T-helper 1 cell treated with Interleukin-12 subunit alpha and Interleukin-12 subunit beta and Interleukin-4 antibody, amounts not matched to agents 30 μg/mL and 1 μg/mL, for 36 hours (primary cell): ENCODE measurements at regions not wholly inside any gene's neighbourhood (a gene's known extent, or its start where the extent isn't known, plus 50 kb on each side); places are given as distances from the start of the nearest gene placed in this dataset.

Experiments
- H3K27ac Mint-ChIP-seq: one replicate; pipeline ENCODE4 v1.8.0; 2021; ENCODE audit warnings: mild to moderate bottlenecking, mixed read lengths
- H3K27me3 Mint-ChIP-seq: one replicate; pipeline ENCODE4 v1.8.0; 2021; ENCODE audit warnings: low read depth, mixed read lengths
- H3K36me3 Mint-ChIP-seq: one replicate; pipeline ENCODE4 v1.8.0; 2021; ENCODE audit warnings: low read depth, mixed read lengths
- H3K4me1 Mint-ChIP-seq: one replicate; pipeline ENCODE4 v1.8.0; 2021; ENCODE audit warnings: low read depth, mixed read lengths
- H3K4me3 Mint-ChIP-seq: one replicate; pipeline ENCODE4 v1.8.0; 2021; ENCODE audit warnings: mild to moderate bottlenecking, moderate library complexity, mixed read lengths
- H3K9me3 Mint-ChIP-seq: one replicate; pipeline ENCODE4 v1.8.0; 2021; ENCODE audit warnings: mixed read lengths

DNA sequence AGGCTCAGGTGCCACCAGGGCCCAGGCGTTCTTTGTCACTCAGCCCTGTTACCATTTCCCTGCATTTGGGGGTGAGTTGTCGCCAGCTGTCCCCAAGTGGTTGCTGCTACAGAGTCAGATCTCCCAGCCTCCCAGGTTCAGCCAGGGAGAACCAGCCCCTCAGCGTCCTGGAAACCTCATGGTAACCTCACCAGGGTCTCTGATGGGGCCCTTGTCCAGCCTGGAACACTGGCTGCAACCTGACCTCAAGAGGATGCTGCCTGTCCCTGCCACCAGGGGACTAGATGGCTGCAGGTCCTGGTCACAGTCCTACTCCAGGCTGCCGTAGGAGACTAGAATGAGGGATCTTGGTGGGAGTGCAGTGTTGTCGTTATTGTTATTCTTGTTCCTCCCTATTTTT lies 228.3 kb upstream of the PDE10A start:
- Mint-ChIP-seq H3K27me3 (no peaks in the 10 kb centered on the region), H3K4me3 (no peak overlapping the region), H3K36me3 (no peaks in the 10 kb centered on the region), H3K9me3 (no peaks in the 10 kb centered on the region), H3K4me1 (no peaks in the 10 kb centered on the region), H3K27ac (no peak overlapping the region)

DNA sequence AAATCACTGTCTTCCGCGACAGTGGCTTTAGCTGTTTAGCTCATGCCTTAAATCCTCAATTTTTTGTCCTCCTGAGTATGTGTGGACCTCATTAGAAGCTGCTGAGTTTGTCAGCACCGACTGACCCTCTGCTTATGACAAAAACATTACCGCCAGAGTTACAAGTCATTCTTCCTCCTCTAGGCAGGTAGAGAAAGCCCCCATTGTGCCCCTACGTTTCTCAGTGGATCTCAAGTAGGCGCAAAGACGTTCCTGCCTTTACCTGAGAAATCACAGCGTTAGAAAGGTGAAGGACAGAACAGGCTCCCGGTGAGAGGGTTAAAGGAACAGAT lies 227.3 kb upstream of the PDE10A start:
- H3K4me1 Mint-ChIP-seq: no peaks in the 10 kb centered on the region
- no peaks in the 10 kb centered on the region for H3K36me3 Mint-ChIP-seq
- no peak overlapping the region for H3K4me3 Mint-ChIP-seq
- H3K27me3 Mint-ChIP-seq: no peaks in the 10 kb centered on the region
- no peaks in the 10 kb centered on the region for H3K9me3 Mint-ChIP-seq
- H3K27ac Mint-ChIP-seq: no peak overlapping the region

DNA sequence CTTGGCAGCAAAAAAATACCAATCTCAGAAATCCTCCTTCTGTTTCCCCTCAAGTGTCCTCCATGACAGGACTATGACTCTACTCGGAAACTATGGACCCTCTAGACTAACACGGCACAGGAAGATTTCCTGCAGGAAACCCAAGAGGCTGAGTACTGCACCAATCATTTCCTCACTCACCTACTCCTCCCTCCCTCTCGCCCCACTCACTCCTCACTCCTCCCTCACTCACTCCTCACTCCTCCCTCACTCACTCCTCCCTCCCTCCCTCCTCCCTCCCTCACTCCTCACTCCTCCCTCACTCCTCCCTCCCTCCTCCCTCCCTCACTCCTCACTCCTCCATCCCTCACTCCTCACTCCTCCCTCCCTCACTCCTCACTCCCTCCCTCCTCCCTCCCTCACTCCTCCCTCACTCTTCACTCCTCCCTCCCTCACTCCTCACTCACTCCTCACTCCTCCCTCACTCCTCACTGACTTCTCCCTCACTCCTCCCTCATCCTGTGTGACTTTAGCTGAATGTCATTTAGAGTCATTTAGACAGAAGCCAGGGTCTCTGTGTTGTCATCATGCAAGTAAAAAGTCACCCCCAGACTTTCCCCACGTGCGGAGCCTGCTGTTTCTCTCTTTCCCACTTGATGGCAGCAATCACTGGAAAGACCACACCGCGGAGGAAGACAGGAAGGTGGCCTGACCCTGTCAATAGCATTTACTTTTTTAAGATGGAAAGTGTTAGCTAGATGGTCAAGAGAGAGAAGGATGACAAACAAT lies 226.8 kb upstream of the PDE10A start:
- Mint-ChIP-seq H3K4me3 (no peak overlapping the region), H3K9me3 (no peaks in the 10 kb centered on the region), H3K27me3 (no peaks in the 10 kb centered on the region), H3K27ac (no peak overlapping the region), H3K36me3 (no peaks in the 10 kb centered on the region), H3K4me1 (no peaks in the 10 kb centered on the region)

DNA sequence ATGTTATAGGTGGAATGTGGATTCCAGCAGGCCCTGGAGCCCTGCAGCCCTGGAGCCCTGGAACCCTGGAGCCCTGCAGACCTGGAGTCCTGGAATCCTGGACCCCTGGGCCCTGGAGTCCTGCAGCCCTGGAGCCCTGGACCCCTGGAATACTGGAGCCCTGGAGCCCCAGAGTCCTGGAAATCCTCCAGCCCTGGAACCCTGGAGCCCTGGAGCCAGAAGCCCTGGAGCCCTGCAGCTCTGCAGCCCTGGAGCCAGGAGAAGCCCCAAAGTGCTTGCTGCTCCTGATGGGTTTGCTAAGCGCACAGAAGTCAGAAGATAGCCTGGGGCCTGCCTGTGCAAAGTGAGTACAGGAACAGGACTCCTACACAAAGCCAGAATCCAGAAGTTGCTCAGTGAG lies 223.1 kb upstream of the PDE10A start:
- Mint-ChIP-seq H3K27me3 (no peaks in the 10 kb centered on the region), H3K27ac (no peak overlapping the region), H3K4me1 (peaks cover 2% of the 10 kb centered on the region), H3K36me3 (no peaks in the 10 kb centered on the region), H3K4me3 (no peak overlapping the region), H3K9me3 (no peaks in the 10 kb centered on the region)

DNA sequence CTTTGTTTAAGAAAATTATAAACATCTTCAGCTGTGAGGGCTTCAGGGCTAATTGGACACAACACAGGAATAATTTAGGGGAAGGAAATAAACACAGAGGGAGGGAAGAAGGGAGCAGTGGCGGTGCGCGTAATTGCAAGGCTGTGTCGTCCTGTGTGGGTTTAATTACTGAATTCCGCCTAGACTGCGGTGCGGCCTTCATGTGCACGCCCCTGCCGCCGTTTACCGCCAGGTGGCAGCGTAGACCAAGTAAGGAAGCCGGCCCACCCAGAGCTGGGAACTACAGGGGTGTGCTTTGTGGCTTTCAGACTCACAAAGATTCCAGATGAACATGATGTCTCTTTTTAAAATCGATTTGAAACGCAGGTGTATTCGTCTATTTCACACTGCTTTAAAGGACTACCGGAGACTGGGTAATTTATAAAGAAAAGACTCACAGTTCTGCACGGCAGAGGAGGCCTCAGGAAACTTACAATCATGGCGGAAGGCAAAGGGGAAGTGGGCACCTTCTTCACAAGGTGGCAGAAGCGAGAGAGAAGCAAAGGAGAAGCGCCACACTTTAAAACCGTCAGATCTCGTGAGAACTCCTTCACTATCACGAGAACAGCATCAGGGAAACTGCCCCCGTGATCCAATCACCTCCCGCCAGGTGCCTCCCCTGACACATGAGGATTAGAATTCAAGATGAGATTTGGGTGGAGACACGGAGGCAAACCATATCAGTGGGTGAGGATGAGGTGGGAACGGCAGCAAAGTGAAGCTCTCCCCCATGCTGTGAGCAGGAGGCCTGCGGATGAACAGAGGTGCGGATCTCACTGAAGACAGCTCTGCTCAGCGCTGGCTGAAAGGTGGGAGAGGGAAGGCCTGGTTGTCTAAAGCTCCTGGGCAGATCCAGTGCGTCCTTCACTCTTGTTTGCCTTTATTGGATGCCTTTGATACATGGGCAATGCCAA lies 222.0 kb upstream of the PDE10A start:
- H3K4me1 Mint-ChIP-seq: peaks cover 2% of the 10 kb centered on the region
- no peak overlapping the region for H3K4me3 Mint-ChIP-seq
- no peaks in the 10 kb centered on the region for H3K27me3 Mint-ChIP-seq
- H3K36me3 Mint-ChIP-seq: no peaks in the 10 kb centered on the region
- H3K27ac Mint-ChIP-seq: no peak overlapping the region
- H3K9me3 Mint-ChIP-seq: no peaks in the 10 kb centered on the region

DNA sequence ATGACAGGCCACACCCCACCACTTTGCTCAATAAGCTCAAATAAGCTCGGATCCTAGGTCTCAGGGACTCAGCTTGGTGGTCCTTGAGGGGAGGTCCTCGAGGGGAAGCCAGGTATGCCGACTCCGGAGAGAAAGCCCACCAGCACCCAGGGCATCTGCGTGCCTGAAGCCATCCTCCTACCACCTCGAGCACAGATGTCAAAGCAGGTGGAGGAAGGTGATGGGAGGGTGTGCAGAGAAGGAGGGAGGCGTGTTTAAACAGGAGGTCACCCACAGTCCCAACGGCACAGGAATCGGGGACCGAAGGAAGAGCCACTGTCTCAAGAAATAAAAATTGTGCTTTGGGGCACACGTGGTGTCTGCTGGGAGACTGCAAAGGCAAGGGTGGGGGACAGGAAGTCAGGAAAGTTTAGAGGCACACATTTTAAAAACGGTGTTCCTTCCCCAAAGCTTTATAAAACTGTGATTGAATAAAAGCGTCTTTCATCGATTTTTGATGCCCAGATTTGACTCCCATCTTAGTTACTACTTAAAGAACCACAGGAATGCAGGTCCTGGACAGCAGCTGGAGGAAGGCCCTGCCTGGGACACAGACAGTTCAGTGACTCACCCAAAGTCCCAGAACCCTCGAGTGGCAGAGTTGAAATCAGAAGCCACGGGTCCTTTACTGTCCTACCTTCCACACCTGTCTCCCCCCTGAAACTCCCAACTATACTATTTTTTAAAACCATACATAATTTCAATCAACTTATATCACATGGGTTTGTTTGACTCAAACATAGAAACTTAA lies 221.0 kb upstream of the PDE10A start:
- Mint-ChIP-seq H3K4me3 (no peak overlapping the region), H3K36me3 (no peaks in the 10 kb centered on the region), H3K9me3 (no peaks in the 10 kb centered on the region), H3K4me1 (peaks cover 2% of the 10 kb centered on the region), H3K27me3 (no peaks in the 10 kb centered on the region), H3K27ac (no peak overlapping the region)

DNA sequence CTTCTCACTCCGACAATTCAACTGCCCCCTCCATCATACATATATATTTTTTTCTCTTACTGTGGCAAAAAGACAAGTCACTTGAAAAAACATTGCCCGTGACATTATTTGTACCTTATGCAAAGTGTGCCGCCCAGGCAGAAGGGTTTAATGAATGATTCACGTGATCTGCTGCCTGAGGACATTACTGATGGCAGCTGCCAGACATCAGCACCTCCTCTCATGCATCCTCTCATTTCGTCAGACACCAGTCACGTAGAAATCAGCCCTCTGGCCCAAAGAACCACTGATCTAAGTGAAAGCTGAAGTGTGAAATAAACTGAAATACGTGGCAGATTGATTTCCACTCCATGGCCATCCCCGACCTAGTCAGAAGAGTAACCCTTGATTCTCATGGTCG lies 218.8 kb upstream of the PDE10A start:
- H3K27me3 Mint-ChIP-seq: peaks cover 4% of the 10 kb centered on the region
- no peak overlapping the region for H3K4me3 Mint-ChIP-seq
- no peaks in the 10 kb centered on the region for H3K36me3 Mint-ChIP-seq
- H3K4me1 Mint-ChIP-seq: peaks cover 2% of the 10 kb centered on the region
- H3K27ac Mint-ChIP-seq: no peak overlapping the region
- H3K9me3 Mint-ChIP-seq: no peaks in the 10 kb centered on the region

DNA sequence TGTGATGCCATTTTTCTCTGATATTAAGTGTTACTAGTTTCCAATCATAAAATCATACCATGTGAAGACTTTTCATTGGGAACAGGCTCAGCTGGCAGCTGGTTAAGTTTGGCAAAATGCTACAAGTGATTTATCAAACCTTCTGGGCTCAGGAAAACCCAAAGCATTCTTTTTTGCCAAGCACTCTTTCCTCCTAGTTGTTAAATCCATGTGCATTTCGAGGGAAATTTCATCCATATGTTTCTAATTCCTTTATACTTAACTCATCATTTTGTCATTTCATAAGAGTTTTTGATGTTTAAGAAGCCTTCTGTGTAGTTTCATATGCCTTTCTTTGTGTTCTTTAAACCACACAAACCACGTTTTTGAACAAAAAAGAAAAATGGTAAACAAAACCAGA lies 217.6 kb upstream of the PDE10A start:
- Mint-ChIP-seq H3K27me3 (peaks cover 4% of the 10 kb centered on the region), H3K9me3 (no peaks in the 10 kb centered on the region), H3K4me1 (peaks cover 2% of the 10 kb centered on the region), H3K36me3 (no peaks in the 10 kb centered on the region), H3K4me3 (no peak overlapping the region), H3K27ac (no peak overlapping the region)

DNA sequence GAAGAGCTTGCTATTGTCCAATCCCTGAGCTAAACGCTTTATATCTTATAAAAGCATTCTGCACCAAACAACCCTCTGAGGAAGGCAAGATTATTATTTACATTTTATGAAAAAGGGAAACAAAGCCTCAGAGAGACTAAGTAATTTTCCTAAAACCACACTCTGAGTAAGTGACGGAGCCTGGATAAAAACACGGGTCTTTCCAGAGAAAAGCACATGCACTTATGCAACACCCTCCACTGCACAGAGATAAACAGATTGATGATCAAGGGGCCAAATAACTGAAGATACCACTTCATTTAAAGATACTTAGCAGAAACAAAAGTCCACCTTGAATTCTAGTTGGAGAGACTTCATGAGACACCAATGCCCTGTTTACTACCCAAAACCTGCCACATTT lies 214.7 kb upstream of the PDE10A start:
- Mint-ChIP-seq H3K27me3 (peaks cover 4% of the 10 kb centered on the region), H3K4me3 (no peak overlapping the region), H3K9me3 (no peaks in the 10 kb centered on the region), H3K4me1 (no peaks in the 10 kb centered on the region), H3K36me3 (no peaks in the 10 kb centered on the region), H3K27ac (no peak overlapping the region)

DNA sequence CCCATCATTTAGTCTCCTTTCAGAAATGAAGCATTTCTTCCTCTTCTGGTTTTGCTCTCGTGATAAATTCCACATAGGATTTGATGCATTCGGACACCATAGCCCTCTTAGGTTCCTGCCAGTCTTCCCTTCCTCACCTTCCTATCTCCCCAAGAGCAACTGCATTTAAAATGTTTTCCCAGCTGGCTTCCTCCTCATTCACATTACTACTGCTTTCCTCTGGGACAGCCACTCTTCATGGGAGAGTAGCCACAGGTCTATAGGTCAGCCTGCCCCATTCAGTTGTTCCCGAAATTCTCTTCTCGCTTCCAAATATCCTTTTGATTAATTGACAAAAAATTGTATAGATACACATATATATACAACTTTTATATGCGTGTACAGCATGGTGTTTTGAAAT lies 214.2 kb upstream of the PDE10A start:
- H3K36me3 Mint-ChIP-seq: no peaks in the 10 kb centered on the region

DNA sequence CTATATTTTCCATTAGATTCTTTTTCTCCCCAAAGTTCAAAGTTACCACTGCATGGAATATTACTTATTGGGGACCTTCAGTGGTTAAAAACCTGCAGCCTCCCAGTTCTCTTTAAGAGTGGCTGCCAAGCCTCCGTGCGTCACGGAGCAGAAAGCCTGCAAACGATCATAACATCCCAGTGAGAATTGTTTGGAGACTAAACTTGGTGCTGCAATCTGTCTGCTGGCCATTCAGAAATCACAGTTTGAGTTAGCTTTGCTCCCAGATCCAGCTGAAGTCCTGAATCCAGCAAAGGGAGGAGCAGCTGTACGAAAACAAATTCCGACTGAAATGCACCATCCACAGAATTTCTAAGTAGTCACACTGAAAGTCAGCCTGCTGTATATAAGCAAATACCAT lies 213.5 kb upstream of the PDE10A start:
- Mint-ChIP-seq H3K4me3 (no peak overlapping the region), H3K27me3 (peaks cover 4% of the 10 kb centered on the region), H3K9me3 (no peaks in the 10 kb centered on the region), H3K27ac (no peak overlapping the region), H3K4me1 (no peaks in the 10 kb centered on the region), H3K36me3 (no peaks in the 10 kb centered on the region)

More for the DNA sequence above, 214.2 kb upstream of the PDE10A start:
- H3K9me3 Mint-ChIP-seq: no peaks in the 10 kb centered on the region
- H3K27ac Mint-ChIP-seq: no peak overlapping the region
- no peaks in the 10 kb centered on the region for H3K4me1 Mint-ChIP-seq
- peaks cover 4% of the 10 kb centered on the region for H3K27me3 Mint-ChIP-seq
- no peak overlapping the region for H3K4me3 Mint-ChIP-seq

DNA sequence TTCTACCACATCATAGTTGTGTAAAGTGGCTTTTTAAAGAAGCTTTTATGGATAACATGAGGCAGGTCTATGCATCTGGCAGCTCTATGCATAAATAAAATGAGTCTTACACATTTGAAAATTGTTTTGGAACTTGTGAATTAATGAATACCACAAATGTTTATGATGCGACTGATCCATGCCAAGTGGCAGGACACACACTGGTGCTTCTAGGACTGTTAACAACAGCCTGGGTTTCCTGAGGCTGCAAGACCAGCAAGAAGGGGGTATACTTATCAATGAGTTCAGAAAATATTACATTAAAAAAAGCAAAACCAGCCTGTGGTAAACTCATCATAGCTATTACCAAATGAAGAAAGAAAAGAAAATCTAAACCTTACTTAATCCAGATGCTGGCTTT lies 212.9 kb upstream of the PDE10A start:
- no peaks in the 10 kb centered on the region for H3K9me3 Mint-ChIP-seq
- H3K4me1 Mint-ChIP-seq: no peaks in the 10 kb centered on the region
- H3K36me3 Mint-ChIP-seq: no peaks in the 10 kb centered on the region
- peaks cover 4% of the 10 kb centered on the region for H3K27me3 Mint-ChIP-seq
- H3K4me3 Mint-ChIP-seq: no peak overlapping the region
- H3K27ac Mint-ChIP-seq: no peak overlapping the region

DNA sequence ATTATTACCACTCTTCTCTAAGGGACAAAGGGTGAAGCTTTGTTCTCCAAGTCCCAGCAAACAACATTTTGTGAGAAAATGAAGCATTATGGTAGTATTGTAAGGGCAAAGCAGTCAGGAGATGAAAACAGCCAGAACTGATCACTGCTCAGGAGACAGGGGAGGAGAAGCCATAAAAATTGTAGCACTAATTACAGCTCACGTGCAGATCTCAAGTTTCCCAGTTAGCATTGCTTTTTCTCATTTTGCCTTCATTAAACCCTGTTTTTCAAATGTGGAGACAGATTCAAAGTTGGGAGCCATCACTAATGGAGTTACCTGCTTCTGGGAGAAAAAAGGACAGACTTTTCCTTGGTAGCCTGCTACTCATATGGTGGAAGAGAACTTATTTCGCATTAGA lies 210.9 kb upstream of the PDE10A start:
- no peak overlapping the region for H3K4me3 Mint-ChIP-seq
- H3K27ac Mint-ChIP-seq: no peak overlapping the region
- H3K9me3 Mint-ChIP-seq: no peaks in the 10 kb centered on the region
- H3K36me3 Mint-ChIP-seq: no peaks in the 10 kb centered on the region
- H3K27me3 Mint-ChIP-seq: peaks cover 4% of the 10 kb centered on the region
- H3K4me1 Mint-ChIP-seq: no peaks in the 10 kb centered on the region

DNA sequence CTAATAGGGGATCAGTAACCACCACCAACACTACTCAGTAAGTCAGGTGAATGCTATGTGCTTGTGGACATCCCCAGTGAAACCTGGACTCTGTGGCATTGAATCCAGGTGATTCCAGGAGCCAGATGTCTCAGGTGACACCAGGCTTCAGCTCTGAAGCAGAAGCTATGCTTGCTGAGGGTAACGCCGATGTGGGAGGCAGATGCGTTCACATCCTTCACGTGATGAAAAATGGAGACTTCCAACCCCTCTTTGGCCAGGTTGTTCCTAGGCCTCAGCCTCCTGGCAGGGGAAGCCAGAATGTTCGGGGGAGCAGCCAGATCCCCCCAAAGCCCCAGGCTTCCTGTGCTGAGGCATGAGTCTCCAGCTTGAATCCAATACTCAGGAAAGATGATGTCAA lies 209.8 kb upstream of the PDE10A start:
- H3K4me3 Mint-ChIP-seq: no peak overlapping the region
- H3K27ac Mint-ChIP-seq: no peak overlapping the region
- H3K27me3 Mint-ChIP-seq: peaks cover 4% of the 10 kb centered on the region
- H3K36me3 Mint-ChIP-seq: no peaks in the 10 kb centered on the region
- H3K9me3 Mint-ChIP-seq: no peaks in the 10 kb centered on the region
- H3K4me1 Mint-ChIP-seq: no peaks in the 10 kb centered on the region
